ENCODE measurements at regions not wholly inside any gene's neighbourhood (a gene's known extent, or its start where the extent isn't known, plus 50 kb on each side); places are given as distances from the start of the nearest gene placed in this dataset.

GRCh38 chr14:35456261-35456660 lies 51.7 kb upstream of the NFKBIA start:
- no CpG with 5 or more reads among the region's 1 CpG for WGBS, 2 experiments (ENCODE audit: insufficient coverage in 1 of 2, insufficient read length in 1 of 2)
- Histone ChIP-seq H3K9ac (ENCODE audit: extremely low read depth, low read length, poor library complexity, severe bottlenecking) (no peak overlapping the region), H3K4me1 (ENCODE audit: control insufficient read depth, insufficient read depth, low read length) (no peaks in the 10 kb centered on the region), H3K27ac (ENCODE audit: low read depth, low read length) (no peak overlapping the region), H3K9me3 (ENCODE audit: control insufficient read depth, low read length) (peaks cover 13% of the 10 kb centered on the region), H3K36me3 (ENCODE audit: control insufficient read depth, insufficient read depth, low read length) (peaks cover 3% of the 10 kb centered on the region), H3K27me3 (ENCODE audit: control insufficient read depth, insufficient read depth, low read length, poor library complexity, severe bottlenecking) (no peaks in the 10 kb centered on the region), H3K4me3 (ENCODE audit: low read length) (no peak overlapping the region)
- DNase-seq, result no peak
- Mint-ChIP-seq H3K27ac (no peak overlapping the region), H3K4me3 (no peak overlapping the region), H3K36me3 (ENCODE audit: low read depth) (no peaks in the 10 kb centered on the region), H3K4me1 (no peaks in the 10 kb centered on the region), H3K9me3 (peaks cover 7% of the 10 kb centered on the region), H3K27me3 (ENCODE audit: insufficient read depth) (no peaks in the 10 kb centered on the region)
- TF ChIP-seq CTCF (conservative IDR thresholded peaks at IDR 0.05), result no peak

- no peak overlapping the region for H3K27ac Mint-ChIP-seq
- H3K4me1 Mint-ChIP-seq, result no peaks in the 10 kb centered on the region
- Histone ChIP-seq H3K9ac (ENCODE audit: extremely low read depth, low read length, poor library complexity, severe bottlenecking) (no peak overlapping the region), H3K9me3 (ENCODE audit: control insufficient read depth, low read length) (peaks cover 13% of the 10 kb centered on the region), H3K4me1 (ENCODE audit: control insufficient read depth, insufficient read depth, low read length) (no peaks in the 10 kb centered on the region), H3K36me3 (ENCODE audit: control insufficient read depth, insufficient read depth, low read length) (peaks cover 3% of the 10 kb centered on the region), H3K27me3 (ENCODE audit: control insufficient read depth, insufficient read depth, low read length, poor library complexity, severe bottlenecking) (no peaks in the 10 kb centered on the region), H3K4me3 (ENCODE audit: low read length) (no peak overlapping the region), H3K27ac (ENCODE audit: low read depth, low read length) (no peak overlapping the region)
- no peaks in the 10 kb centered on the region for H3K27me3 Mint-ChIP-seq (ENCODE audit: insufficient read depth)
- no peaks in the 10 kb centered on the region for H3K36me3 Mint-ChIP-seq (ENCODE audit: low read depth)
- H3K4me3 Mint-ChIP-seq, result no peak overlapping the region
- H3K9me3 Mint-ChIP-seq, result peaks cover 7% of the 10 kb centered on the region
- no peak for DNase-seq
- TF ChIP-seq CTCF (conservative IDR thresholded peaks at IDR 0.05), result no peak
- 97 to 100% methylated on average over 1 of the region's 1 CpG for WGBS, 2 experiments (ENCODE audit: insufficient coverage in 1 of 2, insufficient read length in 1 of 2)
Observed at GRCh38 chr14:35458442-35458841, 53.9 kb upstream of the NFKBIA start.

- Mint-ChIP-seq H3K4me3 (no peak overlapping the region), H3K4me1 (no peaks in the 10 kb centered on the region), H3K9me3 (peaks cover 7% of the 10 kb centered on the region), H3K27ac (no peak overlapping the region), H3K36me3 (ENCODE audit: low read depth) (no peaks in the 10 kb centered on the region), H3K27me3 (ENCODE audit: insufficient read depth) (no peaks in the 10 kb centered on the region)
- no peak for DNase-seq
- WGBS, 2 experiments (ENCODE audit: insufficient coverage in 1 of 2, insufficient read length in 1 of 2), result 82 to 100% methylated on average over 1 to 2 of the region's 3 CpGs
- no peaks in the 10 kb centered on the region for H3K4me1 ChIP-seq (ENCODE audit: control insufficient read depth, insufficient read depth, low read length)
- no peak for TF ChIP-seq CTCF (conservative IDR thresholded peaks at IDR 0.05)
- H3K9ac ChIP-seq (ENCODE audit: extremely low read depth, low read length, poor library complexity, severe bottlenecking), result no peak overlapping the region
- no peaks in the 10 kb centered on the region for H3K27me3 ChIP-seq (ENCODE audit: control insufficient read depth, insufficient read depth, low read length, poor library complexity, severe bottlenecking)
- H3K36me3 ChIP-seq (ENCODE audit: control insufficient read depth, insufficient read depth, low read length), result peaks cover 3% of the 10 kb centered on the region
- H3K4me3 ChIP-seq (ENCODE audit: low read length), result no peak overlapping the region
- peaks cover 13% of the 10 kb centered on the region for H3K9me3 ChIP-seq (ENCODE audit: control insufficient read depth, low read length)
- H3K27ac ChIP-seq (ENCODE audit: low read depth, low read length), result no peak overlapping the region
Observed at GRCh38 chr14:35459776-35460175, 55.2 kb upstream of the NFKBIA start.

Data from endodermal cell (in vitro differentiated cells).